ENCODE measurements at regions not wholly inside any gene's neighbourhood (a gene's known extent, or its start where the extent isn't known, plus 50 kb on each side); places are given as distances from the start of the nearest gene placed in this dataset.

DNA sequence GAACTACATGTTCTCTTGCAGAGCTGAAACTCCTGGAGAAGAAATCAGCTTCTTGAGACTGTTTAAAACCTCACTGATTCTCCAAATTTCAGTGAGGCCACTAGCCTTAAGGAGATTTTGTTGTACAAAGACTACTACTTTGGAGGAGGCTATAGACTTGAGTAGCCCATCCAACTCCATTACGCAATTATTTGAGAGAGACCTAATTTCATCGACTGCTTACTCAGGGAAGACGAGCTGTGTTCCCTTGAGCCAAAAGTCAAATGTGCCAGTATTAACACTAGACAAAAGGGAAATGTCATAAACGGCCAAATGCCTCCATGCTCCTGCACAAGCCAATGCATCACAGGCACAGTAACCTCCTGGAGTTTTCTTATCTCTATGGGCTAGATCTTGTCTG lies 182.8 kb upstream of the SESN3 start:
- Histone ChIP-seq H3K9me3 (replicated peaks; ENCODE audit: control insufficient read depth, insufficient read depth, low read length) (no peaks in the 10 kb centered on the region), H3K4me1 (ENCODE audit: control insufficient read depth, extremely low read depth, insufficient read depth, low read length) (no peaks in the 10 kb centered on the region), H3K79me2 (ENCODE audit: control insufficient read depth, insufficient read depth, low read length) (no peaks in the 10 kb centered on the region), H3K9me1 (replicated peaks; ENCODE audit: control insufficient read depth, extremely low read depth, insufficient read depth, low read length) (no peaks in the 10 kb centered on the region), H2AFZ (ENCODE audit: low read depth, low read length) (no peak overlapping the region), H3K36me3 (ENCODE audit: control insufficient read depth in 2 of 2, extremely low read depth in 1 of 2, insufficient read depth in 2 of 2, low read length in 2 of 2) (no peaks in the 10 kb centered on the region), H3K4me3 (replicated peaks in 1 of 3; ENCODE audit: insufficient read depth in 1 of 3, low read depth in 1 of 3, low read length in 3 of 3) (no peak overlapping the region), H3K27me3 (ENCODE audit: control insufficient read depth in 2 of 2, insufficient read depth in 2 of 2, low read length in 2 of 2) (no peaks in the 10 kb centered on the region), H4K20me1 (replicated peaks; ENCODE audit: control insufficient read depth, extremely low read depth, insufficient read depth, low read length) (no peaks in the 10 kb centered on the region), H3K27ac (ENCODE audit: insufficient read depth, low read depth, low read length) (no peak overlapping the region), H3K9ac (replicated peaks; ENCODE audit: extremely low read depth, insufficient read depth, low read length) (no peak overlapping the region), H3K4me2 (ENCODE audit: insufficient read depth, low read length) (no peak overlapping the region)
- FAIRE-seq (no peak), DNase-seq (ENCODE audit: low read depth, low spot score) (no peak)
- ChIA-PET CTCF (no interaction called here), POLR2A (no interaction called here)
- intact Hi-C loops (cut with micrococcal nuclease) = no loop called here
- dilution Hi-C loops (cut with MboI; ENCODE audit: extremely low pct_ligation_motif_present, low sequenced_read_pairs) = no loop called here
- TF ChIP-seq MYC (IDR thresholded peaks at IDR 0.05; ENCODE audit: low read depth, low read length) (no peak), GATA2 (IDR thresholded peaks at IDR 0.05; ENCODE audit: insufficient read depth, insufficient read length, low read depth, low read length) (no peak), EZH2 (IDR thresholded peaks at IDR 0.05; ENCODE audit: borderline replicate concordance, low read depth, low read length, severe bottlenecking) (no peak), POLR2A (IDR thresholded peaks at IDR 0.05; ENCODE audit: low read depth, low read length) (no peak), POLR2AphosphoS5 (IDR thresholded peaks at IDR 0.05; ENCODE audit: insufficient read depth, low read depth, low read length) (no peak), JUN (IDR thresholded peaks at IDR 0.05; ENCODE audit: borderline replicate concordance, insufficient read depth, insufficient read length, low read depth) (no peak), FOS (IDR thresholded peaks at IDR 0.05; ENCODE audit: borderline replicate concordance, insufficient read depth, low read length) (no peak)
- TF ChIP-seq, protein P1, sequence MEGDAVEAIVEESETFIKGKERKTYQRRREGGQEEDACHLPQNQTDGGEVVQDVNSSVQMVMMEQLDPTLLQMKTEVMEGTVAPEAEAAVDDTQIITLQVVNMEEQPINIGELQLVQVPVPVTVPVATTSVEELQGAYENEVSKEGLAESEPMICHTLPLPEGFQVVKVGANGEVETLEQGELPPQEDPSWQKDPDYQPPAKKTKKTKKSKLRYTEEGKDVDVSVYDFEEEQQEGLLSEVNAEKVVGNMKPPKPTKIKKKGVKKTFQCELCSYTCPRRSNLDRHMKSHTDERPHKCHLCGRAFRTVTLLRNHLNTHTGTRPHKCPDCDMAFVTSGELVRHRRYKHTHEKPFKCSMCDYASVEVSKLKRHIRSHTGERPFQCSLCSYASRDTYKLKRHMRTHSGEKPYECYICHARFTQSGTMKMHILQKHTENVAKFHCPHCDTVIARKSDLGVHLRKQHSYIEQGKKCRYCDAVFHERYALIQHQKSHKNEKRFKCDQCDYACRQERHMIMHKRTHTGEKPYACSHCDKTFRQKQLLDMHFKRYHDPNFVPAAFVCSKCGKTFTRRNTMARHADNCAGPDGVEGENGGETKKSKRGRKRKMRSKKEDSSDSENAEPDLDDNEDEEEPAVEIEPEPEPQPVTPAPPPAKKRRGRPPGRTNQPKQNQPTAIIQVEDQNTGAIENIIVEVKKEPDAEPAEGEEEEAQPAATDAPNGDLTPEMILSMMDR (IDR thresholded peaks at IDR 0.05; ENCODE audit: extremely low read depth in 1 of 2, insufficient read depth in 1 of 2, low read depth in 1 of 2, low read length in 2 of 2) = no peak
- TF ChIP-seq, protein P2, sequence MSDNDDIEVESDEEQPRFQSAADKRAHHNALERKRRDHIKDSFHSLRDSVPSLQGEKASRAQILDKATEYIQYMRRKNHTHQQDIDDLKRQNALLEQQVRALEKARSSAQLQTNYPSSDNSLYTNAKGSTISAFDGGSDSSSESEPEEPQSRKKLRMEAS (IDR thresholded peaks at IDR 0.05; ENCODE audit: insufficient read depth, insufficient read length) = no peak
- no TSS peak for BruUV-seq (replicated peaks)

Measured in endothelial cell of umbilical vein (primary cell).